ENCODE measurements at regions not wholly inside any gene's neighbourhood (a gene's known extent, or its start where the extent isn't known, plus 50 kb on each side); places are given as distances from the start of the nearest gene placed in this dataset.

DNA sequence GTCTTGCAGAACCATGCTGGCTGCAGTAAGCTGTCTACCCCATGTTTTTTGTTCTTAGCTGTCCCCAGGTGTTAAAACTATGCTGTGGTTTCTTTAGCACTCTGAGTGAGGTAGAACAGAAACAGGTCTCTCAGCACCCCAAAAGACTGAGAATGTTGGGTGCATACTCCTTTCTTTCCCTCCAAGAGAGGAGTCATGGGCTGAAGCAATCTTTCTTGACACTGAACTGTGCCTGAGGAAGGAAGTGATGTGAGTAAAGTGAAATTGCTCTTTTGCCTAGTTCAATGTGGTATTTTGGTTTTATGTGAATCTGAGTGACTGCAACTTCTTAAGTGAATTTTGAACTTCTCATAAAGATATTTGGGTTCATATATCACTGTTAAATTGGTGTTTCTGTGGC lies 138.0 kb upstream of the MCHR2 start:
- DNase-seq: no peak

- DNase-seq: no peak
Measured at GRCh38 chr6:100130630-100131029, 136.6 kb upstream of the MCHR2 start.

DNA sequence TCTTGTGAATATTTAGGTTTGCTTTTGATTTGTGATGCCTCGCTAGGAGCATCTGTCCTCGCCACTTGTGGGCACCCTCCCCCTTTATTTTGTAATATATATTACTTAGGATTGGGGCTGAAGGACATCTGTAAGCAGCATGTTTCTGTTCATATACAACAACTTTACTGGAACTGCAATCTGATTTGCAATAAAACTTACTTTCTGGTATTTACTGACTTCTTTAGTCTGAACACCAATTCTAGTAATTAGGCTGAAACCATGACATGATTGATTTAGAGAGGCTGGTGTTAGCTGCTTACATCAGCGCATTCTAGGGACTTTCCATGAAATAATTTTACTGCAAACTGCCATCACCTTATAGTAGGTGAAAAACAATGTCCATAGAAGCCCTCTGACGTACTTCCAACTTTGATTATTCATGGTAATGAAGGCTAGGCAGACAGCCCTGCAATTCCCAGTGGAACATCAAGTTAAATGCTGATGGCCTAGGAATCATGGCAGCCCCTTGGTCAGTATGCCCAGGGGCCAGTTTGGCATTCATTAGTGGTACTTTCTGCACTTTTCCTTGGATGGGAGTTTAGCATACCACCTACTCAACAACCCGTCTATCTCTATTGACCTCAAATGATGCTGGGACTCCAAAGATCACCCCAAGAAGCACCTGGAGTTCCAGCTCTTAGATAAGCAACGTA lies 132.9 kb upstream of the MCHR2 start:
- no peak for DNase-seq

DNA sequence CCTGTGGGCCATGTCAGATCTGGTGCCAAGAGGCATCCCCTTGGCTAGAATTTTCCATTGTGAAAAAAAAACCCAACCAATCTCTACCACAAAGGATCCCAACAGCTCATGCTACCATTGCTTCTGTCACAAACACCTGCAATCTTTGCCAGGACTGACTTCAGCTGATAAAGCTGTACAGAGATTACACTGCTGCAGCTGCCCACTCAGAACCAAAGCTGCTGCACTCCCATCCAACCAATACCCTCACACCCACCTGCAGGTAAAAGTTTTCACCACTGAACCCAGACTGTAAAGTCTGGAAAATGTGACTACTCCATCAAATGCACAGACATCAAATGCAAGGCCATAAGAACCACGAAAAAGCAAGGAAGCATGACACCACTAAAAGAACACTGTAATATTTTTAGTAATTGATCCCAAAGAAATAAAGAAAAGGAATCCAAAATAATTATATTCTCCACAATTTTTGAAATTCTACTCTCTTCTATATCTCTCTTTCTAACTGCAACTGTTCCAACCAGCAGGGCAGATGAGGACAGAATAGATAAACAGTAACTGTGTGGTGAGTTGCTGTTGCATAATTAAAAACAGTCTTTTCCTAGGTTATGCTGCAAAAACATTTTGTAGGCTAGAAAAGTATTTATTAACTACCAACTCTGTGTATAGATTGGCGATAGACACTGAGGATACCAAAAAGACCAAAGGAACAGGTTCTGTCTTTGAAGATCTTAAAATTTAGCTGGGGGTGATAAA lies 128.0 kb upstream of the MCHR2 start:
- no peak for DNase-seq

- DNase-seq: no peak
Measured at GRCh38 chr6:100119261-100119660, 125.2 kb upstream of the MCHR2 start.

GRCh38 chr6:100118301-100118700 lies 124.3 kb upstream of the MCHR2 start:
- no peak for DNase-seq

- DNase-seq: no peak
Measured at GRCh38 chr6:100117680-100118079, 123.7 kb upstream of the MCHR2 start.

DNA sequence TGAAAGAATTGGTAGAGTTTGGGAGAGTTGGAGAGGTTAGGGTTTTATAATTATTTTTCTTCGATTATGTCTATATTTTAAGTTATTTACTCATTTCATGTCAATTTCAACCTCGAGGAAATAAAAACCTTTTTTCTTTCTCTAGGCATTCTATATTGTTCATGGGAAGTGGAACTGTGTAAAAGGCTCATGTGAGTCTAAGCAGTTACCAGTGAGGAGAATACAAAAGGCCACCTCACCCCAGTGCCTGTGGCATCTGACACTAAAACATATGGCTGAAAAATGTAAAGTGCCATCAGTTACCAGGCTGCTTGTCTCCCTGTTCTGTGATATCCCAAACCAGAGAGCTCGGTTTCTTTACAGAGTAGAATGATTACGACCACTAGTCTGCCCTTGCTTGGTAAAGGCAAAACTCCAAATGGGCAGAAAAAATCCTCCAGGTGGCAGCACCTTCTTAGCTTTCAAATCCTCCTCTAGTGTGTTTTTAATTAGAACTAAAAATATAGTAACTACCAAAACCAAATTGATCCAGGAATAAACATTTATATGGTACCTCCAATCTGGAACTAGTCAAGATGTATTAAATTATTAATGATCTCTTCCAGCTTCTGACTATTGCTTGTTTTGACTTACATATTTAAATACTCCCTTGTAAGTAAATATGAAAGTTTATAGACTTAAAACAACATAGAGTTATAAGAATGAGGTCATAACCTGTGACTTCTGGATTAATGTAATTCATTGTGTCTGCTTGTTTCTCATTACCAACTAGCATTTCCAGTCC lies 122.6 kb upstream of the MCHR2 start:
- DNase-seq: peak; percentile 18

GRCh38 chr6:100115407-100116101 lies 121.5 kb upstream of the MCHR2 start:
- DNase-seq: no peak

GRCh38 chr6:100112855-100113508 lies 119.0 kb upstream of the MCHR2 start:
- DNase-seq: no peak

DNA sequence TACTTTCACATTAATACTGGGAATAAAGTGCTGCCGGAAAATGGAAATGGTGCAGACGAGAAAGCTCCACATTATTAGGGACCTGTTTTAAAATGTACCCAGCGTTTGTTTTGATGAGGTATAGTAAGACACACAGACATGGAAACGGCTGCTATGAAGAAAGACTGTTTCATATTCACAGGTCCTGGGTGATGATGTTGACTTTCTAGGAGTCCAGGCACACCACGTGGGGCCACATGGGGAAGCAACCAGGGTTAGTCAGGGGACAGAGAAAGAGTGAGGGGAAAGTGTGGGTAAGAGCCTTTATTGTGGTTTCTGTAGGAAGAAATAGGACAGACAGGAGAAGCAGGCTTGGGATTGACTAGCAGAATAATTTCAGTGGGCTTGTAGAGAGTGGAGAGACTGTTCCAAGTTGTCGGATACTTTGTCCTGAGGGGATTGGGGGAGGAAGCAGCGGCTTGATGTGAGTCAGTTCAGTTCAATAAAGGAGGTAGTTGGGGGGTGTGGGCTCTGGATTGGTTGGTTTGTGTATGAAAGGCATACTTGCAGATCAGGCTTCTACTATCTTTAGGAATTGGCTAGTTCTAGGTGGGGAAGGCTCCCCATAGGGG lies 112.0 kb upstream of the MCHR2 start:
- no peak for DNase-seq

DNA sequence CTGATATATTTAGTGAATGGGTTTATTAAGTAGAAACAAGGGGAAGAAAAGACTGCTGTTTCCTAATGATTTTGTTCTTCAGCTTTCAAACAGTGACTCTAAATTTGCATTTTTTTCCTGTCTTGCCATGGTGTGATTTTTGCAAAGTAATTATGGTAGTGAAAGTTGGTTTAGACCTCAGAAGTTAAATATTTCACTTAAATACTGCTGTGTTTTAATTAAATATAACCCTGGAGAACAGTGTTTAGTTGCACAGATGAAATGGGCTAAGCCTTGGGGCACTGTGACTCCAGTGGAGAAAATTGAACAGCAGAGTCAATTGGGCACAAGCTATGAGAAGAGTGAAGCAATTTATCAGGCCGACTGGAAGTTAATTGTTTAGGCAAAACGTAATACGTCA lies 111.1 kb upstream of the MCHR2 start:
- no peak for DNase-seq

DNA sequence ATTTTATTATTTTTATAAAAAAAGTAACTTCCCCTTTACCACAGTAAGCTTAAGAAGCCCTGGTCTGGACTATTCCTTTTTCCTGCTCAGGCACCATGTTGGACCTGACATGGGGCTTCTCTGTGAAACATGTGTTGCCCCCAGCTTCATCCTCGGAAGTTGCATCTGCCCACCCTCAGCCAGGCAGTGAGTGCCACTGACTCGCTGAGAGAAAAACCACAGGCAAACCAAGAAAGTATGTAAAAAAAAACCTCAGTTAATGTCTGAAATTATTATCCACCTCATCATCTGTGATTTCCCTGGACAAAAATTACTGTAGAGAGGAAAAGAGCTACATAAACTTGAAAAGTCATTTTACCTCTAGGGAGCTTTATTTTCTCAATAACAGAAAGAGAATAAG lies 109.9 kb upstream of the MCHR2 start:
- DNase-seq: no peak

DNA sequence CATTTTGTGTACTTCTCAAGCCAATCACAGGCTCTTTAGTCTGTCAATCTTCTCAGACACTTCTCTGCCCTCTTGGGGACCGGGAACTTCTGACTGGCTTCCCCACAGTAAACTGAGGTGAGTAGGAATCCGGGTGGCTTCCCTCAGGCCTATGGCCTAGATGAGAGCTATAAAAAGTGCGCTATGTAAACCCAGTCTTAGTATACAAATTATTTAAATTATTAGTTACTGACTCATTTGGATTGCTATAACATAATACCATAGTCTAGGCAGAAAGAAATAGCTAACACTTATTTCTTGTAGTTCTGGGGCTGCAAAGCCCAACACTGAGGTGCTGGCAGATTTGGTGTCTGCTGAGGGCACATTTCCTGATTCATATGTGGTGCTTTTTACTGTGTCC lies 109.2 kb upstream of the MCHR2 start:
- no peak for DNase-seq

GRCh38 chr6:100101644-100102043 lies 107.6 kb upstream of the MCHR2 start:
- no peak for DNase-seq

DNA sequence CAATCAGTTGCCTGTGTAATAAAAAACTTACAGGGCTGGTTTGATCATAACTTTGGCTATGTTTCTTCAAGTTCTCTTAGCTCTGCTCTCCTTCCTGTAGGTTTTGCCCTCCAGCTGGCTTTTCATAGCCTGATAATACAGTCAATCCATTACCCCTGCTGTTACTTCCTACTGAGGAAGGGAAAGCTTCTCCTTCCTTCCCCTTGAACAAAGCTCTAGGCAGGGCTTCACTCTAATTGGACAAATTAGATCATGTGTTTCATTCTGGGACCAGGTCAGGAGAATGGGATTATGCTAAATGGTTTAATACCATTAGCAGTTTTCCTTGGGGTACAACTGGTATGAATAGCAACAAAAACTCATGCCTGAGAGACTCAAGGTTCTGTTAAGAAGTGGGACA lies 106.8 kb upstream of the MCHR2 start:
- no peak for DNase-seq

GRCh38 chr6:100099189-100100074 lies 105.4 kb upstream of the MCHR2 start:
- DNase-seq: no peak

GRCh38 chr6:100096936-100097335 lies 102.9 kb upstream of the MCHR2 start:
- DNase-seq: no peak

- no peak for DNase-seq
Measured at GRCh38 chr6:100096341-100096740, 102.3 kb upstream of the MCHR2 start.

GRCh38 chr6:100093405-100093804 lies 99.4 kb upstream of the MCHR2 start:
- DNase-seq: no peak

GRCh38 chr6:100088009-100088408 lies 94.0 kb upstream of the MCHR2 start:
- no peak for DNase-seq
